ENCODE measurements at regions not wholly inside any gene's neighbourhood (a gene's known extent, or its start where the extent isn't known, plus 50 kb on each side); places are given as distances from the start of the nearest gene placed in this dataset.

DNA sequence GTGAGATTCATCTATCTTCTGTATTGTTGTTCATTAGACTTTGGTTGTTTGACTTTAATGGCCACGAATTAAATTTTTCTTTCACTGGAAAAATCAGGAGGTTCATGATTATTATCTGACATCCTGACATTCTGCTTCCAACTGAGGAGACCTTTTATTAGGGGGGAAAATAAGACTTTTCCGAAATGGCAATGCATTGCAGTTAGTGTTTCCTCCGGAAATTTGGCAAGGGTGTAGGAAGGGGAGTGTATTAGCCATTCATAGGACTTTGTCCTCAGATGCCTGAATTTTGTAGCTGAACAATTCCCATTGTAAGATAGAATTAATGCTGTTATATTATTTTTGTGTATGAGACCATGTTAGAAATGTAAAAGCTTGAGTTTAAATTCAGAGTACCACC is 450.6 kb upstream of the TGFBR2 start:
- H3K4me1 Mint-ChIP-seq (ENCODE audit: low read depth) = no peaks in the 10 kb centered on the region
- no peaks in the 10 kb centered on the region for H3K9me3 Mint-ChIP-seq
- no peak overlapping the region for H3K27ac Mint-ChIP-seq
- no peak overlapping the region for H3K4me3 Mint-ChIP-seq
- TF ChIP-seq, protein P1, sequence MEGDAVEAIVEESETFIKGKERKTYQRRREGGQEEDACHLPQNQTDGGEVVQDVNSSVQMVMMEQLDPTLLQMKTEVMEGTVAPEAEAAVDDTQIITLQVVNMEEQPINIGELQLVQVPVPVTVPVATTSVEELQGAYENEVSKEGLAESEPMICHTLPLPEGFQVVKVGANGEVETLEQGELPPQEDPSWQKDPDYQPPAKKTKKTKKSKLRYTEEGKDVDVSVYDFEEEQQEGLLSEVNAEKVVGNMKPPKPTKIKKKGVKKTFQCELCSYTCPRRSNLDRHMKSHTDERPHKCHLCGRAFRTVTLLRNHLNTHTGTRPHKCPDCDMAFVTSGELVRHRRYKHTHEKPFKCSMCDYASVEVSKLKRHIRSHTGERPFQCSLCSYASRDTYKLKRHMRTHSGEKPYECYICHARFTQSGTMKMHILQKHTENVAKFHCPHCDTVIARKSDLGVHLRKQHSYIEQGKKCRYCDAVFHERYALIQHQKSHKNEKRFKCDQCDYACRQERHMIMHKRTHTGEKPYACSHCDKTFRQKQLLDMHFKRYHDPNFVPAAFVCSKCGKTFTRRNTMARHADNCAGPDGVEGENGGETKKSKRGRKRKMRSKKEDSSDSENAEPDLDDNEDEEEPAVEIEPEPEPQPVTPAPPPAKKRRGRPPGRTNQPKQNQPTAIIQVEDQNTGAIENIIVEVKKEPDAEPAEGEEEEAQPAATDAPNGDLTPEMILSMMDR (IDR thresholded peaks at IDR 0.05) = no peak
- peaks cover under 1% of the 10 kb centered on the region for H3K27me3 Mint-ChIP-seq
- CTCF ChIA-PET = no interaction called here
- ATAC-seq = no peak
- no peaks in the 10 kb centered on the region for H3K36me3 Mint-ChIP-seq (ENCODE audit: low read depth)
- POLR2A ChIA-PET = no interaction called here
- no peak for DNase-seq
- intact Hi-C loops (cut with micrococcal nuclease) = no loop called here

DNA sequence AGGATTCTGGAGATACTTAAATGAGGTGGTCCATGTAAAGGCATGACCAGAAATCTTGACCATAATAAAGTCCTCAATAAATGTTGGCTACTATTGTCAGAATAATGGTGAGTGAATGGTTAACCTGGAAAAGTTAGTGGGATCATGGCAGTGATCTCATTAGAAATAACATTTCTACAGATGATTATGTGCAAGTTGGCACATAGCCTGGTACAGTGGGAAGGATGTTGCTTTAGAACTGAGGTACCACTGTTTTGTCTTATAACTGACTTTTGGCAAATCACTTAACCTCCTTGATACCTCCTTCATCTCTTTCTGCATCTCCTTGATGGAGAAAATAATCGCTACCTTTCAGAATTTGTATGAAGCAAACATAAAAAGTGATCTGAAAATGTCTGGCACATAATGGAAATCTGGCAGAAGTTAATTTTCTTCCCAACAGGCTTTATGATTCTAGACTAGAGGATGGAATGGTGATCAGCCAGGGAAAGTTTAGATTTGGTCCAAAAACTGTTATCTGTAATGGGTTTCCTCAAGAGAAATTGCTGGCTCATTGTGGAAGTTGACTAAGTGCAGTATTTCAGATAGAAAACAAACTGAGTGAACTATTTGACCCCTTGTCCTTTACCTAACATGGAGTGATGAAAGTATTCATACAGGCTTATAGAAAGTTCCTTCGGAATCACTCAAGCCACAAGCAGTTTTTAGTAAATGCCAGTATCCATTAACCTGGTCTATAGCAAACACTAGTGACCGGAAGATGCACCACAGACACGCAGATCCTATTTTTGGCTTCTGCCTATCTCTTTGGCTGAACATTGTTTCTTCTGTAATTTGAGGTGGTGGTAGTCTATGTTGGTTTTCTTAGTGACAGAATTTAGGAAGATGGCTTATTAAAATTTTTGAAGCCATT is 449.6 kb upstream of the TGFBR2 start:
- H3K4me3 Mint-ChIP-seq = no peak overlapping the region
- intact Hi-C loops (cut with micrococcal nuclease) = no loop called here
- DNase-seq (no peak), ATAC-seq (no peak)
- TF ChIP-seq, protein P1 (IDR thresholded peaks at IDR 0.05) = no peak
- H3K27ac Mint-ChIP-seq = no peak overlapping the region
- H3K9me3 Mint-ChIP-seq = no peaks in the 10 kb centered on the region
- ChIA-PET CTCF (no interaction called here), POLR2A (no interaction called here)
- H3K4me1 Mint-ChIP-seq (ENCODE audit: low read depth) = no peaks in the 10 kb centered on the region
- H3K36me3 Mint-ChIP-seq (ENCODE audit: low read depth) = no peaks in the 10 kb centered on the region
- no peaks in the 10 kb centered on the region for H3K27me3 Mint-ChIP-seq

DNA sequence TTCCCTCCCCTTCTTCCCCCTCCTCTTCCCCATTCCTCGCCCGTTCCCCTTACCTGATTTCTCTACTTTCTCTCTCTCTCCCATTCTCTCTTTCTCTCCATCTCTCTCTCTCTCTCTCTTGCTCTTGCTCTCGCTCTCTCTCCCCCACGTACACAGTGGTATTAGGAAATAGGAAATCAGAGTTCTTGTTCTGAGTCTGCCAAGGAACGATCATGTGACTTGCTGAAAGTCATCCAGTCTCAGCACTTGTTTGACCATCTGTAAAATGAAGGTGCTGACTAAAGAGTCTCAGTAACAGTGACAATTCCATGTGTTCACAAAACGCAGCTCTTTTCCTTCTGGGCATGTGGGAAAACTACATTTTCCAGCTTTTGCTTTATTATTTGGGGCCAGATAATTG is 445.0 kb upstream of the TGFBR2 start:
- H3K9me3 Mint-ChIP-seq = peaks cover 6% of the 10 kb centered on the region
- H3K27ac Mint-ChIP-seq = no peak overlapping the region
- H3K36me3 Mint-ChIP-seq (ENCODE audit: low read depth) = no peaks in the 10 kb centered on the region
- TF ChIP-seq, protein P1 (IDR thresholded peaks at IDR 0.05) = no peak
- H3K27me3 Mint-ChIP-seq = no peaks in the 10 kb centered on the region
- ATAC-seq (no peak), DNase-seq (no peak)
- intact Hi-C loops (cut with micrococcal nuclease) = no loop called here
- H3K4me3 Mint-ChIP-seq = no peak overlapping the region
- CTCF ChIA-PET = no interaction called here
- POLR2A ChIA-PET = no interaction called here
- no peaks in the 10 kb centered on the region for H3K4me1 Mint-ChIP-seq (ENCODE audit: low read depth)

DNA sequence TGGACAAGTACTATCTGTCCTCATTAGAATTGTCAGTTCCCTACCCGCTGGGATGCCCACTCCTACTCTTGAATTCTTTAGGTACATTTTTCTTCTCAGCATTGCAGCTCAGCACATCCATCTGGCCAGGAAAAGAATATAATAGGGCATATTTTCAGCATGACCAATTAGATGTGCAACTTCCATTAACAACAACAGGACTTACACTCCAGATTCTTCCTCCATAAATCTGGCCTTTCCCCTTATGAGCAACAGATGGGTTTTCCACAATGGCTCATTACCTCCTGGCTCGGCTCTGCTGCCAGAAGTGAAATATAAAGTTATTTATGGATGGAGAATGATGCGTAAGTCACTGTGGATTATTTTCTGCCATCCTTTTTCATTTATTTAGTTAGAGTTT is 443.8 kb upstream of the TGFBR2 start:
- H3K27me3 Mint-ChIP-seq = no peaks in the 10 kb centered on the region
- TF ChIP-seq, protein P1 (IDR thresholded peaks at IDR 0.05) = no peak
- no peaks in the 10 kb centered on the region for H3K36me3 Mint-ChIP-seq (ENCODE audit: low read depth)
- H3K27ac Mint-ChIP-seq = no peak overlapping the region
- no peaks in the 10 kb centered on the region for H3K4me1 Mint-ChIP-seq (ENCODE audit: low read depth)
- ChIA-PET CTCF (no interaction called here), POLR2A (no interaction called here)
- peaks cover 6% of the 10 kb centered on the region for H3K9me3 Mint-ChIP-seq
- ATAC-seq = no peak
- DNase-seq = no peak
- H3K4me3 Mint-ChIP-seq = no peak overlapping the region
- intact Hi-C loops (cut with micrococcal nuclease) = no loop called here

DNA sequence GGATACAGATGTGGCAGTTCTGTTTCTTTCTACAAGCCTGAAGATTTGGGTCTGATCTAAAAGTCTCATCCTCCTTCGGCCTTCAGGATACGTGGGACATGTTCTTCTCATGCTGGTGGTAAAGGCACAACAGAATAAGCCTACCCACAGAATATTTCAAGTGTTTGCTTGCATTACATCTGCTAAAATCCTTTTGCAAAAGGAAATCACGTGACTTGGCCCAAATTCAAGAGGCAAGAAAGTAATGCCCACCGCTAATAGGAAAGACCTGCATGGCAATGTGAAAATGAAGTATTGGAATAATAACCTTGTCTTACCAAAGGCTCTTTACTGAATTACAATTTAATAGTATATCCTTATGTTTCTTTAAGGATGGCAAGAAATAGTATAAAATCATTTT is 439.9 kb upstream of the TGFBR2 start:
- Mint-ChIP-seq H3K27ac (no peak overlapping the region), H3K9me3 (peaks cover 6% of the 10 kb centered on the region), H3K27me3 (no peaks in the 10 kb centered on the region), H3K36me3 (ENCODE audit: low read depth) (no peaks in the 10 kb centered on the region), H3K4me3 (no peak overlapping the region), H3K4me1 (ENCODE audit: low read depth) (no peaks in the 10 kb centered on the region)
- no peak for DNase-seq
- POLR2A ChIA-PET = no interaction called here
- no peak for ATAC-seq
- TF ChIP-seq, protein P1 (IDR thresholded peaks at IDR 0.05) = no peak
- CTCF ChIA-PET = interaction anchor here (1.7 to 2.5 kb wide), 2 partner anchors 32 to 124 kb away, joined by 4 to 11 read pairs; no protein-coding TSS in a partner anchor
- intact Hi-C loops (cut with micrococcal nuclease) = no loop called here

Data from activated CD8-positive, alpha-beta T cell treated with anti-CD3 and anti-CD28 coated beads for 36 hours (primary cell).